ENCODE measurements at regions not wholly inside any gene's neighbourhood (a gene's known extent, or its start where the extent isn't known, plus 50 kb on each side); places are given as distances from the start of the nearest gene placed in this dataset.

DNA sequence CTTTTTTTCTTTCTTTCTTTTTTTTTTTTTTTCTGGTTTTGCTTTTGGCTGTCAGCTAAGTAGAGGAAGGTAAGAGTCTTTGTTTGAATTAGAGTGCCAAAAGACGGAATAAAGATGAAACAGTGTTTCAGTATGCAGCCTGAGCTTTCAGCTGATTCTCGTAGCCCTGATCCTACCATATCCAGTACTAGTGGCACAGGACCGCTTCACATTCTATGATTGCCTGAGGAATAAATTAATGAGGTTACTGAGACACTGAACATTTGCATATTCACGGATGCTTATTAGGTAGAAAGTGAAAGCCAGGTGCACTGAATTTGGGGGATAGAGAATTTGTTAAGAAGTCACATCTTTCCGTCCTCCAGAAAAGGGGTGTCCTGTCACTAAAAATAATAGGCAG, 421.5 kb upstream of the POU3F3 start:
- TF ChIP-seq, protein P1, sequence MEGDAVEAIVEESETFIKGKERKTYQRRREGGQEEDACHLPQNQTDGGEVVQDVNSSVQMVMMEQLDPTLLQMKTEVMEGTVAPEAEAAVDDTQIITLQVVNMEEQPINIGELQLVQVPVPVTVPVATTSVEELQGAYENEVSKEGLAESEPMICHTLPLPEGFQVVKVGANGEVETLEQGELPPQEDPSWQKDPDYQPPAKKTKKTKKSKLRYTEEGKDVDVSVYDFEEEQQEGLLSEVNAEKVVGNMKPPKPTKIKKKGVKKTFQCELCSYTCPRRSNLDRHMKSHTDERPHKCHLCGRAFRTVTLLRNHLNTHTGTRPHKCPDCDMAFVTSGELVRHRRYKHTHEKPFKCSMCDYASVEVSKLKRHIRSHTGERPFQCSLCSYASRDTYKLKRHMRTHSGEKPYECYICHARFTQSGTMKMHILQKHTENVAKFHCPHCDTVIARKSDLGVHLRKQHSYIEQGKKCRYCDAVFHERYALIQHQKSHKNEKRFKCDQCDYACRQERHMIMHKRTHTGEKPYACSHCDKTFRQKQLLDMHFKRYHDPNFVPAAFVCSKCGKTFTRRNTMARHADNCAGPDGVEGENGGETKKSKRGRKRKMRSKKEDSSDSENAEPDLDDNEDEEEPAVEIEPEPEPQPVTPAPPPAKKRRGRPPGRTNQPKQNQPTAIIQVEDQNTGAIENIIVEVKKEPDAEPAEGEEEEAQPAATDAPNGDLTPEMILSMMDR (IDR thresholded peaks at IDR 0.05): no peak
- no peak for TF ChIP-seq POLR2A (IDR thresholded peaks at IDR 0.05)

Data from Peyer's patch (tissue), 4 donors.